AG09309 (cell line): ENCODE measurements at regions not wholly inside any gene's neighbourhood (a gene's known extent, or its start where the extent isn't known, plus 50 kb on each side); places are given as distances from the start of the nearest gene placed in this dataset.
"Not testable (repeated sequence)": the region's sequence is repeated elsewhere in the genome, so short reads cannot be mapped to it uniquely, and the experiment has no call there.

Experiments
- DNase-seq: peaks from one replicate; pipeline ENCODE4 v3.0.0-alpha.2; 2010; ENCODE audit warnings: low read depth
- H3K4me3 ChIP-seq: 2 replicates; pipeline ENCODE4 v1.5.1; 2011; ENCODE audit warnings: mild to moderate bottlenecking, low read depth, low read length, moderate library complexity; ENCODE audit not compliant: control insufficient read depth
- CTCF ChIP-seq: IDR thresholded peaks from 2 replicates; pipeline ENCODE4 v1.5.1; 2011; ENCODE audit warnings: mild to moderate bottlenecking, low read depth, low read length, inconsistent platforms; ENCODE audit not compliant: insufficient read depth, control insufficient read depth; ENCODE audit errors: missing control alignments

DNA sequence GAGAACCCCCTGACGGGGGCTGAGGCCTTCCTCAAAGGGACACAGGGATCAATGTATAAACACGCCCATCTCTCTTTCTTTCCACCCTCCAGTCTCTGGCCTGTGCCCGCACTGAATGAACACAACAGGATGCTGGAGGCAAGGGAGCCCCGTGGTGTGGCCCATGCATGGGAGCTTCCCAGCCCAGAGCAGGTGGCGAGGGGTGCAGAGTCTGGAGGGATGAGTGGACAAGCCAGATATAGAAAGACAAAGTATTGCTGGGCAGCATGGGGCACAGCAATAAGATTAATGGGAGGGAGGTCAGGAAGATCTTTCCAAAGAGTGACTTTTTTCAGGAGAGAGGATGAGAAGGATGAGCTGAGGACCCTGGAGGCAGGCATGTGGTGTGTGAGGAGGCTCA lies 103.7 kb downstream of the C5orf15 start:
- DNase-seq: no peak
- H3K4me3 ChIP-seq: no peak overlapping the region
- no peak for TF ChIP-seq CTCF

- DNase-seq: no peak
- no peak overlapping the region for H3K4me3 ChIP-seq
- no peak for TF ChIP-seq CTCF
Measured at GRCh38 chr5:133863857-133864585, 104.4 kb downstream of the C5orf15 start.

- no peak for TF ChIP-seq CTCF
- no peak overlapping the region for H3K4me3 ChIP-seq
- no peak for DNase-seq
Measured at GRCh38 chr5:133861161-133861737, 107.2 kb downstream of the C5orf15 start.

DNA sequence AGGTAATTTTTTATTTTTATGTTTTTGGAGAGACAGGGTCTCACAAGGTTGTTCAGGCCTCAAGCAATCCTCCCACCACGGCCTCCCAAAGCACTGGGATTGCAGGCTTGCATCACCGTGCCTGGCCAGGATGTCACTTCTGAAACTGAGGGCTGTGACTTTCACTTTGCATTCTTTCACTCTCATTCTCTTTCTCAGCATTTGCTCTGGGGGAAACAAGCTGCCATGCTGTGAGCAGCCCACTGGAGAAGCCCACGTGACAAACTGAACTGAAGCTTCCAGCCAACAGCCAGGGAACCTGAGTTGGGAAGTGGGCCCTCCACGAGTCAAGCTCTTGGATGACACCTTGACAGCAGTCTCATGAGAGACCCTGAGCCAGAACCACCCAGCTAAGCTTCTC lies 109.4 kb downstream of the C5orf15 start:
- H3K4me3 ChIP-seq: no peak overlapping the region
- no peak for TF ChIP-seq CTCF
- DNase-seq: no peak

- DNase-seq, H3K4me3 ChIP-seq: not testable (repeated sequence)
Measured at GRCh38 chr5:133857595-133858313, 110.7 kb downstream of the C5orf15 start.

DNA sequence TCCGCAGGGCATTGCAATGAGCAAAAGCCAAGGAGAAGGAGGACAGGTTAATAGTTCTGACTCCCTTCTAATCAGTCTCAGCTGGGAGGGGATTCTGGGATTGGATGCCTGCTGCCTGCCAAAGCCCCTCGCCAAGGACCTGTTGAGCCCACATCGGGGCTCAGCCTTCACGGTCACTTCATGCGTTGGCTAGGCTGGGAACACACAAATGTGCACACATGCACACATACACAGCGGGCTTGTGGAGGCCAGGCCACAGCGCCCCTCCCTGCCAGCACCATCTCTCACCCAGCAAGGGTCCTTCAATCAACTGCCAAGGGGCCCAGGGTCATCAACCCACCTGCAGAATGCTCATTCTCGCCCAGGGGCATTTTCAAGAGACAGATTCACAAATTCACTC lies 113.9 kb downstream of the C5orf15 start:
- no peak overlapping the region for H3K4me3 ChIP-seq
- DNase-seq: no peak
- TF ChIP-seq CTCF: no peak

- no peak for TF ChIP-seq CTCF
- no peak overlapping the region for H3K4me3 ChIP-seq
- no peak for DNase-seq
Measured at GRCh38 chr5:133853646-133854365, 114.6 kb downstream of the C5orf15 start.
